ENCODE measurements at regions not wholly inside any gene's neighbourhood (a gene's known extent, or its start where the extent isn't known, plus 50 kb on each side); places are given as distances from the start of the nearest gene placed in this dataset.

DNA sequence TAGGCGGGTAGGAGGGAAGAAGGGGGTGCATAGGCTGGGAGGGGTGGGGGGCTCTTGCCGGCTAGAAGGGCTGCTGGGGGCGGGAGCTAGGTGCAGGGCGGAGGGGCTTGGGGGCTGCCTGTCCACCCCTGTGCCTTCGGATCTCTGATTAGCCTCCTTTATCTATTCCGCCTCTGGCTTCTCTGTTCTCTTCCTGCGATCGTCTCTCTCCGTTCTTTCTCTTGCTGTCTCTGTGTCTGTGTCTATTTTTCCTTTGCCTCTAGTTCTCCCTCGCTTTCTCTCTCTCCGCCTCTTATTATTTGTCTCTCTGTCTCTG is 166.7 kb upstream of the LHX5 start:
- no peak for DNase-seq (ENCODE audit: low spot score in 2 of 2)
- Histone ChIP-seq H3K27ac (no peak overlapping the region), H3K9me3 (no peaks in the 10 kb centered on the region), H3K27me3 (peaks cover 76% of the 10 kb centered on the region), H3K36me3 (no peaks in the 10 kb centered on the region), H3K4me3 (no peak overlapping the region), H3K4me1 (peaks cover 8% of the 10 kb centered on the region)
- TF ChIP-seq EP300 (IDR thresholded peaks at IDR 0.05) (no peak), CTCF (IDR thresholded peaks at IDR 0.05) (no peak), POLR2A (IDR thresholded peaks at IDR 0.05) (no peak), POLR2AphosphoS5 (IDR thresholded peaks at IDR 0.05) (no peak)
- WGBS, result 15% methylated on average over 10 of the region's 11 CpGs

DNA sequence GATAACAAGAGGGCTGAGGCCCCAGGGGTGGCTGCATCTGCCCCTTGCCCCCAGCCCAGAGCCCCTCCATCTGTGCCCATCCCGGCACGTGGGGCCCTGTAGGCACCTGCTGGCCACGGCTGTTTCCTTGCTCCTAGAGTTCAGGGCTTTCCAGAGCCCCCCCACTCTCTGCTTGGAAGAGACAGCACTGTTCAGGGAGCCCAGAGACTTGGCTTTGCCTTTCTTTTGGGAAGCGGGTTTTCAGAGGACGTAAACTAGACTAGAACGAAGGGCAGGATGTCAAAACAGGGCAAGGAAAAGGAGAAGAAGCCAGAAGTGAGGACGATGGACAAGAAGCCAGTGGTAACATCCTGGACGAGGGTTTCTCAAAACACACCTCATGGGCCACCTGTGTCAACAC is 163.3 kb upstream of the LHX5 start:
- H3K27me3 ChIP-seq, result peaks cover 53% of the 10 kb centered on the region
- no peak overlapping the region for H3K4me3 ChIP-seq
- DNase-seq (ENCODE audit: low spot score in 2 of 2), result no peak
- H3K36me3 ChIP-seq, result no peaks in the 10 kb centered on the region
- H3K27ac ChIP-seq, result no peak overlapping the region
- WGBS, result 62% methylated on average over 8 of the region's 8 CpGs
- TF ChIP-seq EP300 (IDR thresholded peaks at IDR 0.05) (no peak), CTCF (IDR thresholded peaks at IDR 0.05) (no peak), POLR2AphosphoS5 (IDR thresholded peaks at IDR 0.05) (no peak), POLR2A (IDR thresholded peaks at IDR 0.05) (no peak)
- peaks cover 14% of the 10 kb centered on the region for H3K9me3 ChIP-seq
- H3K4me1 ChIP-seq, result peaks cover 8% of the 10 kb centered on the region

- TF ChIP-seq POLR2AphosphoS5 (IDR thresholded peaks at IDR 0.05) (no peak), EP300 (IDR thresholded peaks at IDR 0.05) (no peak), CTCF (IDR thresholded peaks at IDR 0.05) (no peak), POLR2A (IDR thresholded peaks at IDR 0.05) (no peak)
- DNase-seq (ENCODE audit: low spot score in 2 of 2), result no peak
- 53% methylated on average over 6 of the region's 6 CpGs for WGBS
- Histone ChIP-seq H3K9me3 (peaks cover 19% of the 10 kb centered on the region), H3K4me1 (peaks cover 8% of the 10 kb centered on the region), H3K36me3 (no peaks in the 10 kb centered on the region), H3K4me3 (no peak overlapping the region), H3K27me3 (peaks cover 48% of the 10 kb centered on the region), H3K27ac (no peak overlapping the region)
These were observed 162.8 kb upstream of the LHX5 start for GRCh38 chr12:113634474-113634873.

DNA sequence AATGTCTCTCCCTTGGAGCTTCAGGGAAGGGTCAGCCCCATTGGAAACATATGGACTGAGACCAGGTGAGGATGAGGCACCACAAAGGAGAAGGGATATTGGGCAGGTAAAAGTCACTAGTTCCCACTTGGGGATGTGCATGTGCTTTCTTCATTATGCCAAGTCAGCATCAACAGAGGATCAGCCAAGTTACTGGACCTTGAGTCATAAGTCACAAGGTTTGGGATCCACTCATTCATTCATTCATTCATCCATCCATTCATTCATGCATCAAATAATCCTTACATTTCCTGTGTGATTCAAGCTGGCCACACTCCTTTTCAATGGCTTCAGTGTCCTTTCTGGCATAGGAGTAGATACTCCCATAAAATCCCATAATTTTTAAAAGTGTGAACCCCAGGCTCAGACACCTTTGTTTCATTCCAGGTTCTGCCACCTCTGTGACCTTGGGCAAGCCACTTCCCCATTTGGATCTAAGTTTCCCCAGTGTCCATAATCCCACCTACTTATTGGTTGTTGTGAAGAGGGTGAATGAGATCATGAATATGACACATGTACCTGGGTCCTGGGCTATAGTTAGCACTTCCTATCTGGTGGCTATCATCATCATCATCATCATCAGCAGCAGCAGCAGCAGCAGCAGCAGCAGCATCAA is 162.1 kb upstream of the LHX5 start:
- no peak for DNase-seq (ENCODE audit: low spot score in 2 of 2)
- peaks cover 8% of the 10 kb centered on the region for H3K4me1 ChIP-seq
- peaks cover 41% of the 10 kb centered on the region for H3K27me3 ChIP-seq
- H3K27ac ChIP-seq, result no peak overlapping the region
- no peaks in the 10 kb centered on the region for H3K36me3 ChIP-seq
- peaks cover 20% of the 10 kb centered on the region for H3K9me3 ChIP-seq
- TF ChIP-seq EP300 (IDR thresholded peaks at IDR 0.05) (no peak), POLR2A (IDR thresholded peaks at IDR 0.05) (no peak), CTCF (IDR thresholded peaks at IDR 0.05) (no peak), POLR2AphosphoS5 (IDR thresholded peaks at IDR 0.05) (no peak)
- no peak overlapping the region for H3K4me3 ChIP-seq

DNA sequence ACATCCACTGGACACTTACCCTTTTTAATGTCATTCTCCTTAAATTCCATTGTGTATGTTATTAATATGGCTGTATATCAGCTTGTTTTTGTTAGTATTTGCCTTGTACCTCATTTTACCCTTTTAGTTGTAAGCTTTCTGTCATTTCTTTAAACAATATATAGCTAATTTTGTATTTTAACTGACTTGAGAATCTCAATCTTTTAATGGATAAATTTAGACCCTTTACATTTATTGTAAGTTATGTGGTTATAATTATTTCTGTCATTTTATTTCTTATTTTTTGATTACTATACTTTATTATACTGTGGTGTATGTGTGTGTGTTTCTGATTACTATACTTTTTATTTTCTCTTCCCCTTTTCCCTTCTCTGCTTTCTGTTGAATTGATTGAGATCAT is 159.0 kb upstream of the LHX5 start:
- DNase-seq (ENCODE audit: low spot score in 2 of 2), result no peak
- Histone ChIP-seq H3K9me3 (peaks cover 29% of the 10 kb centered on the region), H3K36me3 (no peaks in the 10 kb centered on the region), H3K27me3 (peaks cover 13% of the 10 kb centered on the region), H3K4me1 (no peaks in the 10 kb centered on the region), H3K4me3 (no peak overlapping the region), H3K27ac (no peak overlapping the region)
- TF ChIP-seq EP300 (IDR thresholded peaks at IDR 0.05) (no peak), POLR2AphosphoS5 (IDR thresholded peaks at IDR 0.05) (no peak), POLR2A (IDR thresholded peaks at IDR 0.05) (no peak), CTCF (IDR thresholded peaks at IDR 0.05) (no peak)
